ENCODE measurements at regions not wholly inside any gene's neighbourhood (a gene's known extent, or its start where the extent isn't known, plus 50 kb on each side); places are given as distances from the start of the nearest gene placed in this dataset.

DNA sequence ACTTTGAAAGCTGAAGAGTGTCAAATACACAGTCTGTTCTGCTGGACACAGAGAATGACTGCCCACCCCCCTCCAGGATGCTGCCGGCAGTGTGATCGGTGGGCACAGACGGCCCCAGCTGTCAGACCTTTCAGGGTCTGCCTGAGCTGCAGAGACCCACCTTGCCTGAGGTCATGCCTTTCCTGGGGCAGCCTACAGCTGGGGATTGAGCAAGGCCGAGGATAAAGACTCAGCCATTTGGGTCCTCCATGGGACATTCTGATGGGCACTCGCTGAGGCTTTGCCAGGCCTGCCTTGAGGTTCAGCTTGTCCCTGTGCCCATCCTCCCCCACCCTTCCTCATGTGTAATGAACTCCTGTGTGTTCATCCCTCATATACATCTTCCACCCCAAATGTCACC lies 102.3 kb upstream of the SMAD3 start (continued):
- TF ChIP-seq, protein P1, sequence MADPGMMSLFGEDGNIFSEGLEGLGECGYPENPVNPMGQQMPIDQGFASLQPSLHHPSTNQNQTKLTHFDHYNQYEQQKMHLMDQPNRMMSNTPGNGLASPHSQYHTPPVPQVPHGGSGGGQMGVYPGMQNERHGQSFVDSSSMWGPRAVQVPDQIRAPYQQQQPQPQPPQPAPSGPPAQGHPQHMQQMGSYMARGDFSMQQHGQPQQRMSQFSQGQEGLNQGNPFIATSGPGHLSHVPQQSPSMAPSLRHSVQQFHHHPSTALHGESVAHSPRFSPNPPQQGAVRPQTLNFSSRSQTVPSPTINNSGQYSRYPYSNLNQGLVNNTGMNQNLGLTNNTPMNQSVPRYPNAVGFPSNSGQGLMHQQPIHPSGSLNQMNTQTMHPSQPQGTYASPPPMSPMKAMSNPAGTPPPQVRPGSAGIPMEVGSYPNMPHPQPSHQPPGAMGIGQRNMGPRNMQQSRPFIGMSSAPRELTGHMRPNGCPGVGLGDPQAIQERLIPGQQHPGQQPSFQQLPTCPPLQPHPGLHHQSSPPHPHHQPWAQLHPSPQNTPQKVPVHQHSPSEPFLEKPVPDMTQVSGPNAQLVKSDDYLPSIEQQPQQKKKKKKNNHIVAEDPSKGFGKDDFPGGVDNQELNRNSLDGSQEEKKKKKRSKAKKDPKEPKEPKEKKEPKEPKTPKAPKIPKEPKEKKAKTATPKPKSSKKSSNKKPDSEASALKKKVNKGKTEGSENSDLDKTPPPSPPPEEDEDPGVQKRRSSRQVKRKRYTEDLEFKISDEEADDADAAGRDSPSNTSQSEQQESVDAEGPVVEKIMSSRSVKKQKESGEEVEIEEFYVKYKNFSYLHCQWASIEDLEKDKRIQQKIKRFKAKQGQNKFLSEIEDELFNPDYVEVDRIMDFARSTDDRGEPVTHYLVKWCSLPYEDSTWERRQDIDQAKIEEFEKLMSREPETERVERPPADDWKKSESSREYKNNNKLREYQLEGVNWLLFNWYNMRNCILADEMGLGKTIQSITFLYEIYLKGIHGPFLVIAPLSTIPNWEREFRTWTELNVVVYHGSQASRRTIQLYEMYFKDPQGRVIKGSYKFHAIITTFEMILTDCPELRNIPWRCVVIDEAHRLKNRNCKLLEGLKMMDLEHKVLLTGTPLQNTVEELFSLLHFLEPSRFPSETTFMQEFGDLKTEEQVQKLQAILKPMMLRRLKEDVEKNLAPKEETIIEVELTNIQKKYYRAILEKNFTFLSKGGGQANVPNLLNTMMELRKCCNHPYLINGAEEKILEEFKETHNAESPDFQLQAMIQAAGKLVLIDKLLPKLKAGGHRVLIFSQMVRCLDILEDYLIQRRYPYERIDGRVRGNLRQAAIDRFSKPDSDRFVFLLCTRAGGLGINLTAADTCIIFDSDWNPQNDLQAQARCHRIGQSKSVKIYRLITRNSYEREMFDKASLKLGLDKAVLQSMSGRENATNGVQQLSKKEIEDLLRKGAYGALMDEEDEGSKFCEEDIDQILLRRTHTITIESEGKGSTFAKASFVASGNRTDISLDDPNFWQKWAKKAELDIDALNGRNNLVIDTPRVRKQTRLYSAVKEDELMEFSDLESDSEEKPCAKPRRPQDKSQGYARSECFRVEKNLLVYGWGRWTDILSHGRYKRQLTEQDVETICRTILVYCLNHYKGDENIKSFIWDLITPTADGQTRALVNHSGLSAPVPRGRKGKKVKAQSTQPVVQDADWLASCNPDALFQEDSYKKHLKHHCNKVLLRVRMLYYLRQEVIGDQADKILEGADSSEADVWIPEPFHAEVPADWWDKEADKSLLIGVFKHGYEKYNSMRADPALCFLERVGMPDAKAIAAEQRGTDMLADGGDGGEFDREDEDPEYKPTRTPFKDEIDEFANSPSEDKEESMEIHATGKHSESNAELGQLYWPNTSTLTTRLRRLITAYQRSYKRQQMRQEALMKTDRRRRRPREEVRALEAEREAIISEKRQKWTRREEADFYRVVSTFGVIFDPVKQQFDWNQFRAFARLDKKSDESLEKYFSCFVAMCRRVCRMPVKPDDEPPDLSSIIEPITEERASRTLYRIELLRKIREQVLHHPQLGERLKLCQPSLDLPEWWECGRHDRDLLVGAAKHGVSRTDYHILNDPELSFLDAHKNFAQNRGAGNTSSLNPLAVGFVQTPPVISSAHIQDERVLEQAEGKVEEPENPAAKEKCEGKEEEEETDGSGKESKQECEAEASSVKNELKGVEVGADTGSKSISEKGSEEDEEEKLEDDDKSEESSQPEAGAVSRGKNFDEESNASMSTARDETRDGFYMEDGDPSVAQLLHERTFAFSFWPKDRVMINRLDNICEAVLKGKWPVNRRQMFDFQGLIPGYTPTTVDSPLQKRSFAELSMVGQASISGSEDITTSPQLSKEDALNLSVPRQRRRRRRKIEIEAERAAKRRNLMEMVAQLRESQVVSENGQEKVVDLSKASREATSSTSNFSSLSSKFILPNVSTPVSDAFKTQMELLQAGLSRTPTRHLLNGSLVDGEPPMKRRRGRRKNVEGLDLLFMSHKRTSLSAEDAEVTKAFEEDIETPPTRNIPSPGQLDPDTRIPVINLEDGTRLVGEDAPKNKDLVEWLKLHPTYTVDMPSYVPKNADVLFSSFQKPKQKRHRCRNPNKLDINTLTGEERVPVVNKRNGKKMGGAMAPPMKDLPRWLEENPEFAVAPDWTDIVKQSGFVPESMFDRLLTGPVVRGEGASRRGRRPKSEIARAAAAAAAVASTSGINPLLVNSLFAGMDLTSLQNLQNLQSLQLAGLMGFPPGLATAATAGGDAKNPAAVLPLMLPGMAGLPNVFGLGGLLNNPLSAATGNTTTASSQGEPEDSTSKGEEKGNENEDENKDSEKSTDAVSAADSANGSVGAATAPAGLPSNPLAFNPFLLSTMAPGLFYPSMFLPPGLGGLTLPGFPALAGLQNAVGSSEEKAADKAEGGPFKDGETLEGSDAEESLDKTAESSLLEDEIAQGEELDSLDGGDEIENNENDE (IDR thresholded peaks at IDR 0.05; ENCODE audit: insufficient replicate concordance, low read length) = no peak
- TF ChIP-seq HDAC6 (IDR thresholded peaks at IDR 0.05; ENCODE audit: low read depth, low read length) (no peak), TAF1 (IDR thresholded peaks at IDR 0.05; ENCODE audit: low read depth, low read length) (no peak), CHD2 (IDR thresholded peaks at IDR 0.05; ENCODE audit: low read length) (no peak), NANOG (IDR thresholded peaks at IDR 0.05; ENCODE audit: insufficient read depth, low read depth, low read length, poor library complexity, severe bottlenecking) (no peak), RBBP5 (IDR thresholded peaks at IDR 0.05; ENCODE audit: borderline replicate concordance, low read depth, low read length) (no peak), NRF1 (IDR thresholded peaks at IDR 0.05; ENCODE audit: low read depth, low read length) (no peak), KDM5A (IDR thresholded peaks at IDR 0.05; ENCODE audit: low read length) (no peak)
